ENCODE measurements at regions not wholly inside any gene's neighbourhood (a gene's known extent, or its start where the extent isn't known, plus 50 kb on each side); places are given as distances from the start of the nearest gene placed in this dataset.

DNA sequence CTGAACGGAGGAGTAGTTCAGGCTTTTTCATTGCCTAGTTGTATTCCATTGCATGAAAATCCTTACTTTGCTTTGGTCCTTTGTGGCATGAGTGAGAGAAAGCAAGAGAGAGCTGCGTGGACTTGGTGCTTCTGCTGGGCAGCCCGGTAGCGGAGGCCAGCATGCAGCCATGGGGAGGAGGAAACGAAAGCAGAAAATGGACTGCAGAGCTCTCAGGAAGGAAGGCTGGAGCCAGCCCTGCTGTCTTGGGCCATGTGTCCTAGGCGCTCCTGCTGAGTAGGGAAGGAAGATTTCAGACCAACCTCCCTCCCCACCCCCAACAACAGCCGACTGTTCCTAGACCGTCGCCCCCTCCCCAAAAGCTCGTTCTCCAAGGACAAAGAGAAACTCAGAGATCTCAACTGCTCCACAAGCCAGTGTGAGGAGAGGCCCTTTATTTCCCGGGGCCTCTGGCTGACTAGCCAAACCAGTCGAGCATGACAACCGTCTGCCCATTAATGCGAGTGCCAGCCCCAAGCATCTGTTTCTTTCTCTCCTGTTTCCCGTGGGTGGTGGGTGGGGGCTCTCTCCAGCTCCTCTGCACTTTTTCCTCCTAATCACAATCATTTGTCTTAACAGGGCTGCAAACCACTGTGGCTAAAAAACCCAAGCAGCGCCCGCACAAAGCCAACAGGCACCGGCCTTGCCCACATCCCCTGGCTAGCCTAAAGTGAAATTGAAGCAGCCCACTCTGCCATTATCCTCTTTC, 66.8 kb upstream of the FZD7 start:
- POLR2A ChIA-PET = no interaction called here
- no peaks in the 10 kb centered on the region for H3K4me1 ChIP-seq (ENCODE audit: control insufficient read depth, insufficient read depth, low read length)
- no TSS peak for BruUV-seq (replicated peaks)
- in situ Hi-C loops (cut with HindIII; ENCODE audit: low pct_unique_long_range_greater_than_20kb, low sequenced_read_pairs) (no loop called here), intact Hi-C loops (cut with micrococcal nuclease; ENCODE audit: unreplicated experiment) (no loop called here)
- H3K27me3 ChIP-seq (ENCODE audit: control insufficient read depth, insufficient read depth, low read length) = no peaks in the 10 kb centered on the region
- no peak overlapping the region for H3K4me3 ChIP-seq (ENCODE audit: low read depth in 2 of 2, low read length in 2 of 2)
- no peaks in the 10 kb centered on the region for H3K9me3 ChIP-seq (ENCODE audit: control insufficient read depth, insufficient read depth, low read depth, low read length)
- DNase-seq (ENCODE audit: low read depth, low spot score) = no peak
- no peaks in the 10 kb centered on the region for H3K36me3 ChIP-seq (ENCODE audit: control insufficient read depth, insufficient read depth, low read length)
- no peak for ATAC-seq
- CTCF ChIA-PET = interaction anchor here (0.6 kb wide), 1 partner anchor 13 kb away, joined by 12 read pairs; no protein-coding TSS in a partner anchor
- H3K27ac ChIP-seq (ENCODE audit: low read length) = no peak overlapping the region
- no peak for TF ChIP-seq SIN3A (IDR thresholded peaks at IDR 0.05; ENCODE audit: borderline replicate concordance, insufficient read depth, low read depth, low read length)
- TF ChIP-seq TCF7L2 (IDR thresholded peaks at IDR 0.05; ENCODE audit: low read depth, low read length) = no peak
- no peak for TF ChIP-seq POLR2AphosphoS5 (IDR thresholded peaks at IDR 0.05; ENCODE audit: low read depth, low read length)
- TF ChIP-seq, protein P1, sequence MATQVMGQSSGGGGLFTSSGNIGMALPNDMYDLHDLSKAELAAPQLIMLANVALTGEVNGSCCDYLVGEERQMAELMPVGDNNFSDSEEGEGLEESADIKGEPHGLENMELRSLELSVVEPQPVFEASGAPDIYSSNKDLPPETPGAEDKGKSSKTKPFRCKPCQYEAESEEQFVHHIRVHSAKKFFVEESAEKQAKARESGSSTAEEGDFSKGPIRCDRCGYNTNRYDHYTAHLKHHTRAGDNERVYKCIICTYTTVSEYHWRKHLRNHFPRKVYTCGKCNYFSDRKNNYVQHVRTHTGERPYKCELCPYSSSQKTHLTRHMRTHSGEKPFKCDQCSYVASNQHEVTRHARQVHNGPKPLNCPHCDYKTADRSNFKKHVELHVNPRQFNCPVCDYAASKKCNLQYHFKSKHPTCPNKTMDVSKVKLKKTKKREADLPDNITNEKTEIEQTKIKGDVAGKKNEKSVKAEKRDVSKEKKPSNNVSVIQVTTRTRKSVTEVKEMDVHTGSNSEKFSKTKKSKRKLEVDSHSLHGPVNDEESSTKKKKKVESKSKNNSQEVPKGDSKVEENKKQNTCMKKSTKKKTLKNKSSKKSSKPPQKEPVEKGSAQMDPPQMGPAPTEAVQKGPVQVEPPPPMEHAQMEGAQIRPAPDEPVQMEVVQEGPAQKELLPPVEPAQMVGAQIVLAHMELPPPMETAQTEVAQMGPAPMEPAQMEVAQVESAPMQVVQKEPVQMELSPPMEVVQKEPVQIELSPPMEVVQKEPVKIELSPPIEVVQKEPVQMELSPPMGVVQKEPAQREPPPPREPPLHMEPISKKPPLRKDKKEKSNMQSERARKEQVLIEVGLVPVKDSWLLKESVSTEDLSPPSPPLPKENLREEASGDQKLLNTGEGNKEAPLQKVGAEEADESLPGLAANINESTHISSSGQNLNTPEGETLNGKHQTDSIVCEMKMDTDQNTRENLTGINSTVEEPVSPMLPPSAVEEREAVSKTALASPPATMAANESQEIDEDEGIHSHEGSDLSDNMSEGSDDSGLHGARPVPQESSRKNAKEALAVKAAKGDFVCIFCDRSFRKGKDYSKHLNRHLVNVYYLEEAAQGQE (IDR thresholded peaks at IDR 0.05; ENCODE audit: insufficient read depth in 1 of 2, low read depth in 2 of 2, low read length in 1 of 2) = no peak
- TF ChIP-seq CTCF (IDR thresholded peaks at IDR 0.05) = no peak

DNA sequence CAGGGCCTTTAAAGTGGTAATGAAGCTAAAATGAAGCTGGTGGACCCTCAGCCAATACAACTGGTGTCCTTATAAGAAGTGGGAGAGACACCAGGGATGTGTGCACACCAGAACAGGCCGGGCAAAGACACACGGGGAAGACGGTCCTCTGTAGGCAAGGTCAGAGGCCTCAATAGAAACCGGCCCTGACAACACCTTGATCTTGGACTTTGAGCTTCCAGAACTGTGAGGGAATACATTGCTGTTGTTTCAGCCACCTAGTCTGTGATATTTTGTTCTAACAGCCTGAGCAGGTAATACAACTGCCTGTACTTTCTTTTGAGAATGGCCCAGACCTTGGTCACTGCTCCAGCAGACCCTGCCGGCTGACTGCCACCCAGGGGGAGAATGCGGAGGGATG, 65.6 kb upstream of the FZD7 start:
- no peak for ATAC-seq
- POLR2A ChIA-PET = no interaction called here

More for the DNA sequence above, 65.6 kb upstream of the FZD7 start:
- Histone ChIP-seq H3K36me3 (ENCODE audit: control insufficient read depth, insufficient read depth, low read length) (no peaks in the 10 kb centered on the region), H3K4me3 (ENCODE audit: low read depth in 2 of 2, low read length in 2 of 2) (no peak overlapping the region), H3K27ac (ENCODE audit: low read length) (no peak overlapping the region), H3K27me3 (ENCODE audit: control insufficient read depth, insufficient read depth, low read length) (no peaks in the 10 kb centered on the region), H3K4me1 (ENCODE audit: control insufficient read depth, insufficient read depth, low read length) (no peaks in the 10 kb centered on the region), H3K9me3 (ENCODE audit: control insufficient read depth, insufficient read depth, low read depth, low read length) (no peaks in the 10 kb centered on the region)
- CTCF ChIA-PET = no interaction called here
- TF ChIP-seq POLR2AphosphoS5 (IDR thresholded peaks at IDR 0.05; ENCODE audit: low read depth, low read length) = no peak
- no peak for TF ChIP-seq TCF7L2 (IDR thresholded peaks at IDR 0.05; ENCODE audit: low read depth, low read length)
- TF ChIP-seq CTCF (IDR thresholded peaks at IDR 0.05) = no peak
- TF ChIP-seq SIN3A (IDR thresholded peaks at IDR 0.05; ENCODE audit: borderline replicate concordance, insufficient read depth, low read depth, low read length) = no peak
- DNase-seq (ENCODE audit: low read depth, low spot score) = no peak
- no TSS peak for BruUV-seq (replicated peaks)
- intact Hi-C loops (cut with micrococcal nuclease; ENCODE audit: unreplicated experiment) = no loop called here
- in situ Hi-C loops (cut with HindIII; ENCODE audit: low pct_unique_long_range_greater_than_20kb, low sequenced_read_pairs) = no loop called here
